ENCODE measurements at regions not wholly inside any gene's neighbourhood (a gene's known extent, or its start where the extent isn't known, plus 50 kb on each side); places are given as distances from the start of the nearest gene placed in this dataset.

DNA sequence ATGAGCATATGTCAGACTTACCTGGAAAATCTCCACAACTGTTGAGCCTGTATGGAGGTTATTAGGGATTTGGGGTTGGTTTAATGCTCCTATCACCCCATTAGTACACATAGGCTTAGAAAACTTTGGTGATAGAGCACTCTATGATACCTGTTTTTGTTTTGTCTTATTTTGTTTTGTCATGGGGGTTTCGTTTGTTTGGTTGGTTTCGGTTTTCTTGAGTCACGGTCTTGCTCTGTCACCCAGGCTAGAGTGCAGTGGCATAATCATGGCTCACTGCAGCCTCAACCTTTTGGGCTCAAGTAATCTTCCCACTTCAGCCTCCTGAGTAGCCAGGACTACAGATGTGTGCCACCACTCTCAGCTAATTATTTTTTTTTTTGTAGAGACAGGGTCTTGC lies 70.0 kb downstream of the MZT1 start:
- H3K27me3 ChIP-seq (ENCODE audit: control insufficient read depth, insufficient read depth, low read length) = no peaks in the 10 kb centered on the region
- no peaks in the 10 kb centered on the region for H3K9me3 ChIP-seq (ENCODE audit: control insufficient read depth, low read depth, low read length)
- H3K27ac ChIP-seq (ENCODE audit: low read length) = no peak overlapping the region
- no peaks in the 10 kb centered on the region for H3K4me1 ChIP-seq (ENCODE audit: control insufficient read depth, insufficient read depth, low read length)
- H3K4me3 ChIP-seq (ENCODE audit: low read length) = no peak overlapping the region
- DNase-seq = no peak
- WGBS (ENCODE audit: insufficient coverage, low lambda C conversion rate) = no CpG with 5 or more reads among the region's 3 CpGs
- no peaks in the 10 kb centered on the region for H3K36me3 ChIP-seq (ENCODE audit: control insufficient read depth, insufficient read depth, low read length)

GRCh38 chr13:72656357-72656756 lies 71.1 kb downstream of the MZT1 start:
- Histone ChIP-seq H3K9me3 (ENCODE audit: control insufficient read depth, low read depth, low read length) (no peaks in the 10 kb centered on the region), H3K27ac (ENCODE audit: low read length) (no peak overlapping the region), H3K4me3 (ENCODE audit: low read length) (no peak overlapping the region), H3K27me3 (ENCODE audit: control insufficient read depth, insufficient read depth, low read length) (no peaks in the 10 kb centered on the region), H3K36me3 (ENCODE audit: control insufficient read depth, insufficient read depth, low read length) (no peaks in the 10 kb centered on the region), H3K4me1 (ENCODE audit: control insufficient read depth, insufficient read depth, low read length) (no peaks in the 10 kb centered on the region)
- WGBS (ENCODE audit: insufficient coverage, low lambda C conversion rate) = 100% methylated on average over 2 of the region's 2 CpGs
- no peak for DNase-seq

DNA sequence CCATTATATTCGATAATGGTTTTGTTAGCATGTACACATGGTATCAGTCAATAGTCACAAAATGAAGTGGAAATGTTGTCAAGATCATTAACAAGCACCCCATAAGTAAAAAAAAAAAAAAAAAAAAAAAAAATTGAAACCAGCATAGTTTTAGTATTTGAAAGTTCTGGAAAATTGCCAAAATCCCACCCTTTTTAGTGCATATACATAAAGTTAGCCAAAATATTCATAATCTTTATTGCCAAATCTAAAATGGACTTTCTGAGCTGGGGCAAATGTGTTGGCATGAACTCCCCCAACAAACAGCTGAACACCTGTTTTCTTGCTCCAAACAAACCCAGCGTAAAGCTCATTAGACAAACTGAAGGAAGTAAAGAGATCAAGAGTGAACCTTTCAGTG lies 73.9 kb downstream of the MZT1 start:
- Histone ChIP-seq H3K36me3 (ENCODE audit: control insufficient read depth, insufficient read depth, low read length) (no peaks in the 10 kb centered on the region), H3K4me1 (ENCODE audit: control insufficient read depth, insufficient read depth, low read length) (no peaks in the 10 kb centered on the region), H3K9me3 (ENCODE audit: control insufficient read depth, low read depth, low read length) (no peaks in the 10 kb centered on the region), H3K4me3 (ENCODE audit: low read length) (no peak overlapping the region), H3K27ac (ENCODE audit: low read length) (no peak overlapping the region), H3K27me3 (ENCODE audit: control insufficient read depth, insufficient read depth, low read length) (no peaks in the 10 kb centered on the region)
- 86% methylated on average over 1 of the region's 2 CpGs for WGBS (ENCODE audit: insufficient coverage, low lambda C conversion rate)
- no peak for DNase-seq

- Histone ChIP-seq H3K27me3 (ENCODE audit: control insufficient read depth, insufficient read depth, low read length) (no peaks in the 10 kb centered on the region), H3K9me3 (ENCODE audit: control insufficient read depth, low read depth, low read length) (no peaks in the 10 kb centered on the region), H3K27ac (ENCODE audit: low read length) (no peak overlapping the region), H3K36me3 (ENCODE audit: control insufficient read depth, insufficient read depth, low read length) (no peaks in the 10 kb centered on the region), H3K4me1 (ENCODE audit: control insufficient read depth, insufficient read depth, low read length) (no peaks in the 10 kb centered on the region), H3K4me3 (ENCODE audit: low read length) (no peak overlapping the region)
- WGBS (ENCODE audit: insufficient coverage, low lambda C conversion rate) = 100% methylated on average over 1 of the region's 2 CpGs
- no peak for DNase-seq
Measured at GRCh38 chr13:72652681-72653080, 74.7 kb downstream of the MZT1 start.

- Histone ChIP-seq H3K4me3 (ENCODE audit: low read length) (no peak overlapping the region), H3K4me1 (ENCODE audit: control insufficient read depth, insufficient read depth, low read length) (no peaks in the 10 kb centered on the region), H3K27ac (ENCODE audit: low read length) (no peak overlapping the region), H3K36me3 (ENCODE audit: control insufficient read depth, insufficient read depth, low read length) (no peaks in the 10 kb centered on the region), H3K27me3 (ENCODE audit: control insufficient read depth, insufficient read depth, low read length) (no peaks in the 10 kb centered on the region), H3K9me3 (ENCODE audit: control insufficient read depth, low read depth, low read length) (no peaks in the 10 kb centered on the region)
- WGBS (ENCODE audit: insufficient coverage, low lambda C conversion rate) = 30% methylated on average over 2 of the region's 5 CpGs
- peak in 1 of 2 donors; percentile 2 for DNase-seq
Measured at GRCh38 chr13:72651144-72651543, 76.3 kb downstream of the MZT1 start.

- no peaks in the 10 kb centered on the region for H3K4me1 ChIP-seq (ENCODE audit: control insufficient read depth, insufficient read depth, low read length)
- H3K27ac ChIP-seq (ENCODE audit: low read length) = no peak overlapping the region
- H3K4me3 ChIP-seq (ENCODE audit: low read length) = no peak overlapping the region
- no peaks in the 10 kb centered on the region for H3K36me3 ChIP-seq (ENCODE audit: control insufficient read depth, insufficient read depth, low read length)
- H3K9me3 ChIP-seq (ENCODE audit: control insufficient read depth, low read depth, low read length) = no peaks in the 10 kb centered on the region
- 58% methylated on average over 2 of the region's 5 CpGs for WGBS (ENCODE audit: insufficient coverage, low lambda C conversion rate)
- no peaks in the 10 kb centered on the region for H3K27me3 ChIP-seq (ENCODE audit: control insufficient read depth, insufficient read depth, low read length)
- DNase-seq = peak in 1 of 2 donors; percentile 16
Measured at GRCh38 chr13:72650051-72650700, 77.3 kb downstream of the MZT1 start.

- no peaks in the 10 kb centered on the region for H3K27me3 ChIP-seq (ENCODE audit: control insufficient read depth, insufficient read depth, low read length)
- H3K27ac ChIP-seq (ENCODE audit: low read length) = no peak overlapping the region
- H3K36me3 ChIP-seq (ENCODE audit: control insufficient read depth, insufficient read depth, low read length) = no peaks in the 10 kb centered on the region
- H3K4me1 ChIP-seq (ENCODE audit: control insufficient read depth, insufficient read depth, low read length) = no peaks in the 10 kb centered on the region
- WGBS (ENCODE audit: insufficient coverage, low lambda C conversion rate) = 66% methylated on average over 3 of the region's 8 CpGs
- DNase-seq = no peak
- H3K4me3 ChIP-seq (ENCODE audit: low read length) = no peak overlapping the region
- no peaks in the 10 kb centered on the region for H3K9me3 ChIP-seq (ENCODE audit: control insufficient read depth, low read depth, low read length)
Measured at GRCh38 chr13:72648513-72649065, 78.8 kb downstream of the MZT1 start.

DNA sequence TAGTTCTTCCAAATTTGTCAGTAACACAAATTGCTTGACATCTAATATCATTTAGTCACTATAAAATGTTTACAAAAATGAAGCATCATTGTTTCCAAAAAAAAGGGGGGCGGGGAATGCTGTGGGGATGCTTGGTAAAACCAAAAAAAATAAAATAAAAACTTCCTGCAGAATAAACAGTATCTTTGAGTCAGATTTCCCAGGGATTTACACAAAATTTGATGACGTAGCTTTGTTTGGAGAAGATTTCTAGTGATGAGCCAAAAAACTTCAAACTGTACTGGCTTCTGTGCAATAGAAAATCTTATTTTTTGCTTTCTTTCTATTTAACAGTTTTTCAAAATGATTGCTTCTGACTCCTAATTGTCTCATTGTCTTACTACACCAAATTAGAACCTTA lies 80.0 kb downstream of the MZT1 start:
- 95% methylated on average over 2 of the region's 2 CpGs for WGBS (ENCODE audit: insufficient coverage, low lambda C conversion rate)
- no peaks in the 10 kb centered on the region for H3K27me3 ChIP-seq (ENCODE audit: control insufficient read depth, insufficient read depth, low read length)
- H3K4me1 ChIP-seq (ENCODE audit: control insufficient read depth, insufficient read depth, low read length) = no peaks in the 10 kb centered on the region
- no peaks in the 10 kb centered on the region for H3K9me3 ChIP-seq (ENCODE audit: control insufficient read depth, low read depth, low read length)
- no peak overlapping the region for H3K4me3 ChIP-seq (ENCODE audit: low read length)
- no peaks in the 10 kb centered on the region for H3K36me3 ChIP-seq (ENCODE audit: control insufficient read depth, insufficient read depth, low read length)
- no peak overlapping the region for H3K27ac ChIP-seq (ENCODE audit: low read length)
- DNase-seq = no peak

GRCh38 chr13:72645521-72645920 lies 81.9 kb downstream of the MZT1 start:
- Histone ChIP-seq H3K4me1 (ENCODE audit: control insufficient read depth, insufficient read depth, low read length) (no peaks in the 10 kb centered on the region), H3K27ac (ENCODE audit: low read length) (no peak overlapping the region), H3K4me3 (ENCODE audit: low read length) (no peak overlapping the region), H3K27me3 (ENCODE audit: control insufficient read depth, insufficient read depth, low read length) (no peaks in the 10 kb centered on the region), H3K9me3 (ENCODE audit: control insufficient read depth, low read depth, low read length) (no peaks in the 10 kb centered on the region), H3K36me3 (ENCODE audit: control insufficient read depth, insufficient read depth, low read length) (no peaks in the 10 kb centered on the region)
- WGBS (ENCODE audit: insufficient coverage, low lambda C conversion rate) = 100% methylated on average over 1 of the region's 4 CpGs
- DNase-seq = no peak

DNA sequence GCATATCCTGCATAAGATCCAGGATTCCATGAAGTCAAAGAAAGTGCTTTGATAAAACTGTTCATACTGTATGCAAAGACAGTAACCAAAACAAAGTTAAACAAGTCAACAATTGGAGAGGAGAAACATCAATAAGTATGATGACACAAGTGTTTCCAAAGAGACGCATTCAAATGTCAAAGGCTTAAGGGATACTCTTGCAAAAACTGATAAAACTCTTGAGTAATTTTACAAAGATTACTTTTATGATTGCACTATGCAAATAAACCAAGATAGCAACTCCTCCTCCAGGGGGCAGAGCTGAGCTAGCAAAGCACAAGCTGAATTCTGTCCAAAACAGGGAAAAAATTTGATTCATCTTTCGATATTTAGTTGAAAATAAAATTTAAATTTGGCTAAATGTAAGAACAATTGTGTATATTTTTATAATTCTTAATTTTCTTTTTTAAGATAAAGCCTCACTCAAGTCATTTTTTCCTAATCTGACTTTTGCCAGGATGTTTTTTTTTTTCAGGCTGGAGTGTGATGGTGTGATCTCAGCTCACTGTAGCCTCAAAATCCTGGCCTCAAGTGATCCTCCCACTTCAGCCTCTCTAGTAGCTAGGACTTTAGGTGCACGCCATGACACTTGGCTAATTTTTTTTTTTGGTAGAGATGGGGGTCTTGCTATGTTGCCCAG lies 84.0 kb downstream of the MZT1 start:
- Histone ChIP-seq H3K4me1 (ENCODE audit: control insufficient read depth, insufficient read depth, low read length) (no peaks in the 10 kb centered on the region), H3K9me3 (ENCODE audit: control insufficient read depth, low read depth, low read length) (no peaks in the 10 kb centered on the region), H3K4me3 (ENCODE audit: low read length) (no peak overlapping the region), H3K36me3 (ENCODE audit: control insufficient read depth, insufficient read depth, low read length) (no peaks in the 10 kb centered on the region), H3K27ac (ENCODE audit: low read length) (no peak overlapping the region), H3K27me3 (ENCODE audit: control insufficient read depth, insufficient read depth, low read length) (no peaks in the 10 kb centered on the region)
- WGBS (ENCODE audit: insufficient coverage, low lambda C conversion rate) = 40% methylated on average over 2 of the region's 3 CpGs
- peak; percentile 6 to 39 for DNase-seq

DNA sequence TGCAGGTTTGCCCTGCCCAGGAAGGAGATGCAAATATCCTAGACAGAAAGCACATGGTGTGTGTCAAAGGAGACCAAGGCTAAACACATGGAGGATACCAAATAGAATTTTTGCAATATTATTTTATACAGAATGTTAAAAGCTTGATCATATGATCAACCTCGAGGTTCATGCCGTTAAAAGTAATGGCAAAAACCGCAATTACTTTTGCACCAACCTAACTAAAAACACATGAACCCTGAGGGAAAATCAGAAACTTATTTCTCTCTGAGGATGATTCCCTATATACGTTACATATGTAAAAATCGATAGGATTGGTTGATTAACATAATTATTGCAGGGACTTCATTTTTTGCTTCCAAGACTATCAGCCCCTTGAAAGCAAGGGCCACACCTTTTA lies 88.1 kb downstream of the MZT1 start:
- H3K27ac ChIP-seq (ENCODE audit: low read length) = no peak overlapping the region
- H3K4me1 ChIP-seq (ENCODE audit: control insufficient read depth, insufficient read depth, low read length) = no peaks in the 10 kb centered on the region
- no peaks in the 10 kb centered on the region for H3K36me3 ChIP-seq (ENCODE audit: control insufficient read depth, insufficient read depth, low read length)
- H3K4me3 ChIP-seq (ENCODE audit: low read length) = no peak overlapping the region
- DNase-seq = no peak
- WGBS (ENCODE audit: insufficient coverage, low lambda C conversion rate) = 100% methylated on average over 2 of the region's 5 CpGs
- H3K9me3 ChIP-seq (ENCODE audit: control insufficient read depth, low read depth, low read length) = no peaks in the 10 kb centered on the region
- H3K27me3 ChIP-seq (ENCODE audit: control insufficient read depth, insufficient read depth, low read length) = no peaks in the 10 kb centered on the region

All from large intestine (tissue), 3 donors.